ENCODE measurements at regions not wholly inside any gene's neighbourhood (a gene's known extent, or its start where the extent isn't known, plus 50 kb on each side); places are given as distances from the start of the nearest gene placed in this dataset.

DNA sequence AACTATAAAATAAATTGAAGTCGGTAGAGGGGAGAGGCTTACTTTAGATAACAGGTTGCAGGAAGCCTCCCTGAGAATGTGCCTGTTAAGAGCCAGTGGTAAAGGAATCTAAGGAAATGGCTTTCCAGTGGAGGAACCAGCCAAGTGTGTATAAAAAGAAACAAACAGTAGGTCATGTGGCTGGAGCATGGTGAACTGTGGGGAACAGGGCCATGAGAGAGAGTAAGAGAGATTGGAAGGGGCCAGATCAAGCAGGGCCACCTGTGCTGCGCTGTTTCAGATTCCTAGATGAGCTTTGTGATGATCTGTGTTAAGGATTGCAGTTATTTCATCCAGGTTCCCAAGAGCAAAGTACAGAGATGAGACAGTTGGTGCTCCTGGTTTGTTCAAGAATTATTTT is 152.7 kb upstream of the SGCD start:
- no peak for FAIRE-seq
- no peak overlapping the region for H2BK15ac ChIP-seq (ENCODE audit: low read length)
- H4K5ac ChIP-seq (ENCODE audit: insufficient read length, low read depth, low read length): no peak overlapping the region
- TF ChIP-seq, protein P1, sequence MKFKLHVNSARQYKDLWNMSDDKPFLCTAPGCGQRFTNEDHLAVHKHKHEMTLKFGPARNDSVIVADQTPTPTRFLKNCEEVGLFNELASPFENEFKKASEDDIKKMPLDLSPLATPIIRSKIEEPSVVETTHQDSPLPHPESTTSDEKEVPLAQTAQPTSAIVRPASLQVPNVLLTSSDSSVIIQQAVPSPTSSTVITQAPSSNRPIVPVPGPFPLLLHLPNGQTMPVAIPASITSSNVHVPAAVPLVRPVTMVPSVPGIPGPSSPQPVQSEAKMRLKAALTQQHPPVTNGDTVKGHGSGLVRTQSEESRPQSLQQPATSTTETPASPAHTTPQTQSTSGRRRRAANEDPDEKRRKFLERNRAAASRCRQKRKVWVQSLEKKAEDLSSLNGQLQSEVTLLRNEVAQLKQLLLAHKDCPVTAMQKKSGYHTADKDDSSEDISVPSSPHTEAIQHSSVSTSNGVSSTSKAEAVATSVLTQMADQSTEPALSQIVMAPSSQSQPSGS (IDR thresholded peaks at IDR 0.05; ENCODE audit: low read length): no peak
- TF ChIP-seq RAD21 (IDR thresholded peaks at IDR 0.05 in 1 of 2, conservative IDR thresholded peaks at IDR 0.05 in 1 of 2; ENCODE audit: low read depth in 2 of 2, low read length in 2 of 2) (no peak), SUZ12 (IDR thresholded peaks at IDR 0.05; ENCODE audit: low read length) (no peak), POLR2A (IDR thresholded peaks at IDR 0.05; ENCODE audit: control extremely low read depth in 1 of 2, low read depth in 2 of 2, low read length in 2 of 2) (no peak), CHD1 (IDR thresholded peaks at IDR 0.05; ENCODE audit: low read depth, low read length) (no peak), PHF8 (conservative IDR thresholded peaks at IDR 0.05; ENCODE audit: low read depth, low read length) (no peak), MAFK (IDR thresholded peaks at IDR 0.05; ENCODE audit: low read depth, low read length) (no peak), FOSL1 (IDR thresholded peaks at IDR 0.05; ENCODE audit: insufficient read depth, low read depth, low read length) (no peak), TCF12 (IDR thresholded peaks at IDR 0.05; ENCODE audit: low read depth, low read length) (no peak), EGR1 (IDR thresholded peaks at IDR 0.05; ENCODE audit: borderline replicate concordance, low read depth, low read length) (no peak), TAF7 (optimal IDR thresholded peaks at IDR 0.05; ENCODE audit: borderline replicate concordance, low read depth, low read length) (no peak)
- TF ChIP-seq, protein P2, sequence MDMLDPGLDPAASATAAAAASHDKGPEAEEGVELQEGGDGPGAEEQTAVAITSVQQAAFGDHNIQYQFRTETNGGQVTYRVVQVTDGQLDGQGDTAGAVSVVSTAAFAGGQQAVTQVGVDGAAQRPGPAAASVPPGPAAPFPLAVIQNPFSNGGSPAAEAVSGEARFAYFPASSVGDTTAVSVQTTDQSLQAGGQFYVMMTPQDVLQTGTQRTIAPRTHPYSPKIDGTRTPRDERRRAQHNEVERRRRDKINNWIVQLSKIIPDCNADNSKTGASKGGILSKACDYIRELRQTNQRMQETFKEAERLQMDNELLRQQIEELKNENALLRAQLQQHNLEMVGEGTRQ (IDR thresholded peaks at IDR 0.05; ENCODE audit: low read length): no peak

More for the DNA sequence above, 152.7 kb upstream of the SGCD start:
- H3K23me2 ChIP-seq (ENCODE audit: low read depth, low read length): no peaks in the 10 kb centered on the region
- no peak overlapping the region for H2BK20ac ChIP-seq (ENCODE audit: low read length)
- no peak overlapping the region for H4K91ac ChIP-seq (replicated peaks; ENCODE audit: insufficient read length, low read length)
- no peaks in the 10 kb centered on the region for H4K20me1 ChIP-seq (replicated peaks in 1 of 2; ENCODE audit: control insufficient read depth in 1 of 2, insufficient read depth in 2 of 2, low read length in 2 of 2)
- H2AFZ ChIP-seq (ENCODE audit: low read length): peak overlapping the region; percentile 85; the same call in 1 of the 2 replicates
- no peak overlapping the region for H3K27ac ChIP-seq (ENCODE audit: low read depth, low read length)
- H2BK5ac ChIP-seq (ENCODE audit: low read depth, low read length): no peak overlapping the region
- no peak overlapping the region for H3K4me2 ChIP-seq (ENCODE audit: insufficient read depth in 1 of 2, low read depth in 2 of 2, low read length in 2 of 2)
- no peak overlapping the region for H3K4ac ChIP-seq (replicated peaks; ENCODE audit: insufficient read length, low read depth, low read length)
- no peak overlapping the region for H3K56ac ChIP-seq (replicated peaks; ENCODE audit: insufficient read length, low read depth, low read length)
- H3K36me3 ChIP-seq (ENCODE audit: control insufficient read depth in 2 of 4, insufficient read depth in 4 of 4, low read length in 3 of 4): no peaks in the 10 kb centered on the region
- H3K9me3 ChIP-seq (ENCODE audit: insufficient read depth in 2 of 2, low read depth in 1 of 2, low read length in 1 of 2): no peaks in the 10 kb centered on the region
- H3K27me3 ChIP-seq (replicated peaks in 1 of 4; ENCODE audit: control insufficient read depth in 3 of 4, extremely low read depth in 1 of 4, insufficient read depth in 3 of 4, low read length in 3 of 4): no peaks in the 10 kb centered on the region
- H3K4me1 ChIP-seq (replicated peaks in 1 of 4; ENCODE audit: control insufficient read depth in 3 of 4, insufficient read depth in 4 of 4, low read length in 3 of 4): no peaks in the 10 kb centered on the region
- H3K9ac ChIP-seq (replicated peaks in 1 of 4; ENCODE audit: extremely low read depth in 1 of 4, low read depth in 3 of 4, low read length in 3 of 4): no peak overlapping the region
- ChIA-PET POLR2A (ENCODE audit: partially characterized antibody) (no interaction called here), CTCF (ENCODE audit: partially characterized antibody) (no interaction called here)
- no peak overlapping the region for H3K23ac ChIP-seq (ENCODE audit: insufficient read length)
- H2BK120ac ChIP-seq (replicated peaks; ENCODE audit: low read depth, low read length): no peak overlapping the region
- no peaks in the 10 kb centered on the region for H3K79me2 ChIP-seq (ENCODE audit: control insufficient read depth in 1 of 2, insufficient read depth in 2 of 2, low read length in 2 of 2)
- no peak for DNase-seq (ENCODE audit: low read depth in 1 of 2, low spot score in 2 of 2)
- no peak overlapping the region for H3K18ac ChIP-seq (ENCODE audit: extremely low read depth, low read length)
- H3K4me3 ChIP-seq (ENCODE audit: extremely low read depth in 1 of 4, insufficient read depth in 2 of 4, low read depth in 3 of 4, low read length in 4 of 4): no peak overlapping the region
- H2BK12ac ChIP-seq (ENCODE audit: low read depth, low read length): no peak overlapping the region
- no peak overlapping the region for H2AK5ac ChIP-seq (ENCODE audit: low read depth, low read length)
- H4K8ac ChIP-seq (ENCODE audit: extremely low read depth, insufficient read depth, low read length): no peak overlapping the region
- H3K14ac ChIP-seq (ENCODE audit: insufficient read length): no peak overlapping the region
- no peaks in the 10 kb centered on the region for H3K79me1 ChIP-seq (ENCODE audit: low read depth, low read length)
- 88% methylated on average over 2 of the region's 2 CpGs; no CpG with 5 or more reads in 1 of the 2 experiments for WGBS, 2 experiments (ENCODE audit: extremely low coverage in 1 of 2, insufficient coverage in 1 of 2, insufficient read length in 1 of 2, insufficient replicate concordance in 2 of 2, low coverage in 1 of 2, low lambda C conversion rate in 2 of 2, missing lambda C conversion rate in 1 of 2)

Measured in H1 (cell line).